ENCODE measurements at regions not wholly inside any gene's neighbourhood (a gene's known extent, or its start where the extent isn't known, plus 50 kb on each side); places are given as distances from the start of the nearest gene placed in this dataset.

DNA sequence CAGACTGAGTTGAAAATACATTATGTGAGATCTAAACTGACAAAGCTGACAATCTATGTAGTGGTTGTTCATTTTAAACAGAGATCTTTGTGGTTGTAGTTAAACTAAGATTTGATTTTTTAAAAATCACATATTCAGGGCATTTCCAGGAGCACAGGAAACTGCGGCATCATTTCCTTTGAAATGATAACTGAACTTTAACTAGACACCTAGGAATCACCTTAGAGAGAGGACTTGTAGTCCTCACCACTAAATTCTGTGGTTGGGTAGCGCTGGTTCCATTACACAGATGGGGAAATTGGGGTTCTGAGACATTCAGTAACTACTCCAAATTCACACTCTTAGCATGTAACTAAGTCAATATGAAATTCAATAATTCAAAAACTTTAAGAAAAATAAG is 96.0 kb upstream of the TRIB2 start:
- TF ChIP-seq, protein P1, sequence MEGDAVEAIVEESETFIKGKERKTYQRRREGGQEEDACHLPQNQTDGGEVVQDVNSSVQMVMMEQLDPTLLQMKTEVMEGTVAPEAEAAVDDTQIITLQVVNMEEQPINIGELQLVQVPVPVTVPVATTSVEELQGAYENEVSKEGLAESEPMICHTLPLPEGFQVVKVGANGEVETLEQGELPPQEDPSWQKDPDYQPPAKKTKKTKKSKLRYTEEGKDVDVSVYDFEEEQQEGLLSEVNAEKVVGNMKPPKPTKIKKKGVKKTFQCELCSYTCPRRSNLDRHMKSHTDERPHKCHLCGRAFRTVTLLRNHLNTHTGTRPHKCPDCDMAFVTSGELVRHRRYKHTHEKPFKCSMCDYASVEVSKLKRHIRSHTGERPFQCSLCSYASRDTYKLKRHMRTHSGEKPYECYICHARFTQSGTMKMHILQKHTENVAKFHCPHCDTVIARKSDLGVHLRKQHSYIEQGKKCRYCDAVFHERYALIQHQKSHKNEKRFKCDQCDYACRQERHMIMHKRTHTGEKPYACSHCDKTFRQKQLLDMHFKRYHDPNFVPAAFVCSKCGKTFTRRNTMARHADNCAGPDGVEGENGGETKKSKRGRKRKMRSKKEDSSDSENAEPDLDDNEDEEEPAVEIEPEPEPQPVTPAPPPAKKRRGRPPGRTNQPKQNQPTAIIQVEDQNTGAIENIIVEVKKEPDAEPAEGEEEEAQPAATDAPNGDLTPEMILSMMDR (IDR thresholded peaks at IDR 0.05), result no peak
- TF ChIP-seq POLR2A (IDR thresholded peaks at IDR 0.05), result no peak
